Brain microvascular endothelial cell (primary cell): ENCODE measurements at regions not wholly inside any gene's neighbourhood (a gene's known extent, or its start where the extent isn't known, plus 50 kb on each side); places are given as distances from the start of the nearest gene placed in this dataset.

Experiments used
- DNase-seq: peaks from one replicate; pipeline ENCODE4 v3.0.0-alpha.2; 2020
- H3K27ac ChIP-seq: fragments of 250-450 bp; sonication (Bioruptor Pico); 2 replicates; pipeline ENCODE4 v1.5.1; 2020; ENCODE audit warnings: mild to moderate bottlenecking, moderate library complexity
- H3K27me3 ChIP-seq: fragments of 250-450 bp; sonication (Bioruptor Pico); replicated peaks from 2 replicates; pipeline ENCODE4 v1.5.1; 2020; ENCODE audit warnings: mild to moderate bottlenecking
- H3K36me3 ChIP-seq: fragments of 250-450 bp; sonication (Bioruptor Pico); replicated peaks from 2 replicates; pipeline ENCODE4 v1.5.1; 2020; ENCODE audit warnings: mild to moderate bottlenecking
- H3K4me3 ChIP-seq: 2 replicates; pipeline ENCODE4 v1.5.1; 2011; ENCODE audit warnings: low read depth, mild to moderate bottlenecking, control low read depth, low read length, moderate library complexity
- CTCF ChIP-seq: IDR thresholded peaks from 2 replicates; pipeline ENCODE4 v1.5.1; 2011; ENCODE audit warnings: low read depth, mild to moderate bottlenecking, moderate library complexity, low read length, control low read depth, inconsistent platforms; ENCODE audit errors: missing control alignments
- in situ Hi-C: cut with HindIII; loops from 2 replicates; pipeline ENCODE4 v1.10.0; 2017; ENCODE audit warnings: low sequenced_read_pairs, low pct_ligation_motif_present

- in situ Hi-C loops: no loop called here
Observed at GRCh38 chr2:22807872-22808271, 577.1 kb upstream of the KLHL29 start.

GRCh38 chr2:22810602-22811001 lies 574.4 kb upstream of the KLHL29 start:
- Histone ChIP-seq H3K27ac (no peak overlapping the region), H3K36me3 (no peaks in the 10 kb centered on the region), H3K4me3 (no peak overlapping the region), H3K27me3 (no peaks in the 10 kb centered on the region)
- TF ChIP-seq CTCF: no peak
- in situ Hi-C loops: no loop called here
- no peak for DNase-seq

More at GRCh38 chr2:22807872-22808271, 577.1 kb upstream of the KLHL29 start:
- TF ChIP-seq CTCF: no peak
- Histone ChIP-seq H3K36me3 (no peaks in the 10 kb centered on the region), H3K4me3 (no peak overlapping the region), H3K27ac (no peak overlapping the region), H3K27me3 (no peaks in the 10 kb centered on the region)
- DNase-seq: no peak

GRCh38 chr2:22812065-22812680 lies 572.8 kb upstream of the KLHL29 start:
- Histone ChIP-seq H3K27me3 (no peaks in the 10 kb centered on the region), H3K27ac (no peak overlapping the region), H3K36me3 (no peaks in the 10 kb centered on the region), H3K4me3 (no peak overlapping the region)
- no peak for DNase-seq
- in situ Hi-C loops: no loop called here
- no peak for TF ChIP-seq CTCF

GRCh38 chr2:22817197-22817596 lies 567.8 kb upstream of the KLHL29 start:
- Histone ChIP-seq H3K27ac (peak overlapping the region; percentile 18), H3K4me3 (no peak overlapping the region), H3K36me3 (no peaks in the 10 kb centered on the region), H3K27me3 (no peaks in the 10 kb centered on the region)
- no peak for TF ChIP-seq CTCF
- in situ Hi-C loops: no loop called here
- DNase-seq: peak; percentile 65

GRCh38 chr2:22821458-22821857 lies 563.5 kb upstream of the KLHL29 start:
- in situ Hi-C loops: no loop called here
- Histone ChIP-seq H3K27me3 (no peaks in the 10 kb centered on the region), H3K27ac (no peak overlapping the region), H3K36me3 (no peaks in the 10 kb centered on the region), H3K4me3 (no peak overlapping the region)
- no peak for TF ChIP-seq CTCF
- no peak for DNase-seq

GRCh38 chr2:22822835-22823234 lies 562.1 kb upstream of the KLHL29 start:
- TF ChIP-seq CTCF: no peak
- in situ Hi-C loops: no loop called here
- H3K36me3 ChIP-seq: no peaks in the 10 kb centered on the region
- H3K4me3 ChIP-seq: no peak overlapping the region
- no peak for DNase-seq
- no peak overlapping the region for H3K27ac ChIP-seq
- H3K27me3 ChIP-seq: no peaks in the 10 kb centered on the region
